ENCODE measurements at regions not wholly inside any gene's neighbourhood (a gene's known extent, or its start where the extent isn't known, plus 50 kb on each side); places are given as distances from the start of the nearest gene placed in this dataset.

- no peaks in the 10 kb centered on the region for H3K27me3 ChIP-seq (ENCODE audit: insufficient read depth, low read depth, low read length)
- no peaks in the 10 kb centered on the region for H3K9me3 ChIP-seq (ENCODE audit: low read length)
- no peaks in the 10 kb centered on the region for H3K36me3 ChIP-seq (ENCODE audit: insufficient read depth, low read length)
- TF ChIP-seq SMC3 (conservative IDR thresholded peaks at IDR 0.05; ENCODE audit: poor library complexity) (peak; percentile 72), RAD21 (conservative IDR thresholded peaks at IDR 0.05) (peak; percentile 77), EZH2 (IDR thresholded peaks at IDR 0.05; ENCODE audit: borderline replicate concordance, insufficient read depth, low read length, poor library complexity, severe bottlenecking) (no peak), POLR2AphosphoS5 (IDR thresholded peaks at IDR 0.05) (no peak), MXI1 (conservative IDR thresholded peaks at IDR 0.05; ENCODE audit: poor library complexity, severe bottlenecking) (no peak)
- TF ChIP-seq, protein P1, sequence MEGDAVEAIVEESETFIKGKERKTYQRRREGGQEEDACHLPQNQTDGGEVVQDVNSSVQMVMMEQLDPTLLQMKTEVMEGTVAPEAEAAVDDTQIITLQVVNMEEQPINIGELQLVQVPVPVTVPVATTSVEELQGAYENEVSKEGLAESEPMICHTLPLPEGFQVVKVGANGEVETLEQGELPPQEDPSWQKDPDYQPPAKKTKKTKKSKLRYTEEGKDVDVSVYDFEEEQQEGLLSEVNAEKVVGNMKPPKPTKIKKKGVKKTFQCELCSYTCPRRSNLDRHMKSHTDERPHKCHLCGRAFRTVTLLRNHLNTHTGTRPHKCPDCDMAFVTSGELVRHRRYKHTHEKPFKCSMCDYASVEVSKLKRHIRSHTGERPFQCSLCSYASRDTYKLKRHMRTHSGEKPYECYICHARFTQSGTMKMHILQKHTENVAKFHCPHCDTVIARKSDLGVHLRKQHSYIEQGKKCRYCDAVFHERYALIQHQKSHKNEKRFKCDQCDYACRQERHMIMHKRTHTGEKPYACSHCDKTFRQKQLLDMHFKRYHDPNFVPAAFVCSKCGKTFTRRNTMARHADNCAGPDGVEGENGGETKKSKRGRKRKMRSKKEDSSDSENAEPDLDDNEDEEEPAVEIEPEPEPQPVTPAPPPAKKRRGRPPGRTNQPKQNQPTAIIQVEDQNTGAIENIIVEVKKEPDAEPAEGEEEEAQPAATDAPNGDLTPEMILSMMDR (IDR thresholded peaks at IDR 0.05; ENCODE audit: poor library complexity, severe bottlenecking) = peak; percentile 75
- no peak overlapping the region for H3K4me3 ChIP-seq (ENCODE audit: low read length)
- H3K9ac ChIP-seq (ENCODE audit: low read length) = no peak overlapping the region
- H3K9me2 ChIP-seq (ENCODE audit: insufficient read depth, low read length) = no peaks in the 10 kb centered on the region
- no peak overlapping the region for H3K4me2 ChIP-seq (ENCODE audit: low read length)
- no peaks in the 10 kb centered on the region for H4K20me1 ChIP-seq (ENCODE audit: insufficient read depth)
- H3F3A ChIP-seq (ENCODE audit: insufficient read depth, low read length, poor library complexity, severe bottlenecking) = no peaks in the 10 kb centered on the region
- H3K79me2 ChIP-seq (replicated peaks; ENCODE audit: insufficient read depth, low read length) = no peaks in the 10 kb centered on the region
- H3K27ac ChIP-seq (ENCODE audit: low read length) = no peak overlapping the region
- H2AFZ ChIP-seq (ENCODE audit: low read depth, low read length) = no peak overlapping the region
These were observed 258.7 kb upstream of the ARRDC3 start for GRCh38 chr5:91641730-91642350.

- H3K27ac ChIP-seq (ENCODE audit: low read length) = no peak overlapping the region
- H3K4me2 ChIP-seq (ENCODE audit: low read length) = no peak overlapping the region
- no peaks in the 10 kb centered on the region for H3F3A ChIP-seq (ENCODE audit: insufficient read depth, low read length, poor library complexity, severe bottlenecking)
- H2AFZ ChIP-seq (ENCODE audit: low read depth, low read length) = no peak overlapping the region
- H3K4me3 ChIP-seq (ENCODE audit: low read length) = no peak overlapping the region
- no peaks in the 10 kb centered on the region for H3K27me3 ChIP-seq (ENCODE audit: insufficient read depth, low read depth, low read length)
- no peak overlapping the region for H3K9ac ChIP-seq (ENCODE audit: low read length)
- no peaks in the 10 kb centered on the region for H3K9me3 ChIP-seq (ENCODE audit: low read length)
- no peaks in the 10 kb centered on the region for H3K9me2 ChIP-seq (ENCODE audit: insufficient read depth, low read length)
- TF ChIP-seq MXI1 (conservative IDR thresholded peaks at IDR 0.05; ENCODE audit: poor library complexity, severe bottlenecking) (no peak), EZH2 (IDR thresholded peaks at IDR 0.05; ENCODE audit: borderline replicate concordance, insufficient read depth, low read length, poor library complexity, severe bottlenecking) (no peak), RAD21 (conservative IDR thresholded peaks at IDR 0.05) (no peak), TAF1 (IDR thresholded peaks at IDR 0.05; ENCODE audit: low read depth) (no peak), POLR2AphosphoS5 (IDR thresholded peaks at IDR 0.05) (no peak), SMC3 (conservative IDR thresholded peaks at IDR 0.05; ENCODE audit: poor library complexity) (no peak), EP300 (conservative IDR thresholded peaks at IDR 0.05; ENCODE audit: poor library complexity, severe bottlenecking) (no peak)
- TF ChIP-seq, protein P1 (IDR thresholded peaks at IDR 0.05; ENCODE audit: poor library complexity, severe bottlenecking) = no peak
- TF ChIP-seq, protein P2, sequence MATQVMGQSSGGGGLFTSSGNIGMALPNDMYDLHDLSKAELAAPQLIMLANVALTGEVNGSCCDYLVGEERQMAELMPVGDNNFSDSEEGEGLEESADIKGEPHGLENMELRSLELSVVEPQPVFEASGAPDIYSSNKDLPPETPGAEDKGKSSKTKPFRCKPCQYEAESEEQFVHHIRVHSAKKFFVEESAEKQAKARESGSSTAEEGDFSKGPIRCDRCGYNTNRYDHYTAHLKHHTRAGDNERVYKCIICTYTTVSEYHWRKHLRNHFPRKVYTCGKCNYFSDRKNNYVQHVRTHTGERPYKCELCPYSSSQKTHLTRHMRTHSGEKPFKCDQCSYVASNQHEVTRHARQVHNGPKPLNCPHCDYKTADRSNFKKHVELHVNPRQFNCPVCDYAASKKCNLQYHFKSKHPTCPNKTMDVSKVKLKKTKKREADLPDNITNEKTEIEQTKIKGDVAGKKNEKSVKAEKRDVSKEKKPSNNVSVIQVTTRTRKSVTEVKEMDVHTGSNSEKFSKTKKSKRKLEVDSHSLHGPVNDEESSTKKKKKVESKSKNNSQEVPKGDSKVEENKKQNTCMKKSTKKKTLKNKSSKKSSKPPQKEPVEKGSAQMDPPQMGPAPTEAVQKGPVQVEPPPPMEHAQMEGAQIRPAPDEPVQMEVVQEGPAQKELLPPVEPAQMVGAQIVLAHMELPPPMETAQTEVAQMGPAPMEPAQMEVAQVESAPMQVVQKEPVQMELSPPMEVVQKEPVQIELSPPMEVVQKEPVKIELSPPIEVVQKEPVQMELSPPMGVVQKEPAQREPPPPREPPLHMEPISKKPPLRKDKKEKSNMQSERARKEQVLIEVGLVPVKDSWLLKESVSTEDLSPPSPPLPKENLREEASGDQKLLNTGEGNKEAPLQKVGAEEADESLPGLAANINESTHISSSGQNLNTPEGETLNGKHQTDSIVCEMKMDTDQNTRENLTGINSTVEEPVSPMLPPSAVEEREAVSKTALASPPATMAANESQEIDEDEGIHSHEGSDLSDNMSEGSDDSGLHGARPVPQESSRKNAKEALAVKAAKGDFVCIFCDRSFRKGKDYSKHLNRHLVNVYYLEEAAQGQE (IDR thresholded peaks at IDR 0.05; ENCODE audit: borderline replicate concordance) = no peak
- no peaks in the 10 kb centered on the region for H4K20me1 ChIP-seq (ENCODE audit: insufficient read depth)
- no peaks in the 10 kb centered on the region for H3K79me2 ChIP-seq (replicated peaks; ENCODE audit: insufficient read depth, low read length)
- H3K36me3 ChIP-seq (ENCODE audit: insufficient read depth, low read length) = no peaks in the 10 kb centered on the region
These were observed 256.6 kb upstream of the ARRDC3 start for GRCh38 chr5:91639744-91640143.
